ENCODE measurements at regions not wholly inside any gene's neighbourhood (a gene's known extent, or its start where the extent isn't known, plus 50 kb on each side); places are given as distances from the start of the nearest gene placed in this dataset.

- no peaks in the 10 kb centered on the region for H3F3A ChIP-seq (ENCODE audit: low read length, unreplicated experiment)
- H4K20me1 ChIP-seq (ENCODE audit: low read length), result no peaks in the 10 kb centered on the region
- H3K4me3 ChIP-seq (ENCODE audit: low read length), result no peak overlapping the region
- H3K9ac ChIP-seq (ENCODE audit: low read length), result no peak overlapping the region
- intact Hi-C loops (cut with micrococcal nuclease), result no loop called here
- ChIA-PET POLR2A (ENCODE audit: unreplicated experiment) (no interaction called here), CTCF (no interaction called here)
- no peak overlapping the region for H3K27ac ChIP-seq (ENCODE audit: low read length)
- H3K9me2 ChIP-seq (replicated peaks; ENCODE audit: low read length), result no peaks in the 10 kb centered on the region
- peaks cover 38% of the 10 kb centered on the region for H3K27me3 ChIP-seq (ENCODE audit: low read length)
- ATAC-seq (no peak), DNase-seq (no peak)
- H3K4me2 ChIP-seq (ENCODE audit: low read length), result no peak overlapping the region
- no peaks in the 10 kb centered on the region for H3K4me1 ChIP-seq (ENCODE audit: insufficient read depth, low read length)
- no peaks in the 10 kb centered on the region for H3K36me3 ChIP-seq (ENCODE audit: low read depth, low read length)
- no peaks in the 10 kb centered on the region for H3K9me3 ChIP-seq (ENCODE audit: low read length)
- no peak for TF ChIP-seq EZH2phosphoT487 (IDR thresholded peaks at IDR 0.05; ENCODE audit: borderline replicate concordance, low read length)
- TF ChIP-seq, protein P1, sequence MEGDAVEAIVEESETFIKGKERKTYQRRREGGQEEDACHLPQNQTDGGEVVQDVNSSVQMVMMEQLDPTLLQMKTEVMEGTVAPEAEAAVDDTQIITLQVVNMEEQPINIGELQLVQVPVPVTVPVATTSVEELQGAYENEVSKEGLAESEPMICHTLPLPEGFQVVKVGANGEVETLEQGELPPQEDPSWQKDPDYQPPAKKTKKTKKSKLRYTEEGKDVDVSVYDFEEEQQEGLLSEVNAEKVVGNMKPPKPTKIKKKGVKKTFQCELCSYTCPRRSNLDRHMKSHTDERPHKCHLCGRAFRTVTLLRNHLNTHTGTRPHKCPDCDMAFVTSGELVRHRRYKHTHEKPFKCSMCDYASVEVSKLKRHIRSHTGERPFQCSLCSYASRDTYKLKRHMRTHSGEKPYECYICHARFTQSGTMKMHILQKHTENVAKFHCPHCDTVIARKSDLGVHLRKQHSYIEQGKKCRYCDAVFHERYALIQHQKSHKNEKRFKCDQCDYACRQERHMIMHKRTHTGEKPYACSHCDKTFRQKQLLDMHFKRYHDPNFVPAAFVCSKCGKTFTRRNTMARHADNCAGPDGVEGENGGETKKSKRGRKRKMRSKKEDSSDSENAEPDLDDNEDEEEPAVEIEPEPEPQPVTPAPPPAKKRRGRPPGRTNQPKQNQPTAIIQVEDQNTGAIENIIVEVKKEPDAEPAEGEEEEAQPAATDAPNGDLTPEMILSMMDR (conservative IDR thresholded peaks at IDR 0.05; ENCODE audit: low read depth, low read length), result no peak
- TF ChIP-seq EZH2 (IDR thresholded peaks at IDR 0.05; ENCODE audit: low read length, unreplicated experiment), result no peak
- no peak overlapping the region for H2AFZ ChIP-seq (ENCODE audit: low read length)
- no TSS peak for BruUV-seq (replicated peaks)
- H3K79me2 ChIP-seq (ENCODE audit: low read length), result no peaks in the 10 kb centered on the region
Measured at GRCh38 chr5:44538797-44539601, 149.8 kb upstream of the FGF10 start.

DNA sequence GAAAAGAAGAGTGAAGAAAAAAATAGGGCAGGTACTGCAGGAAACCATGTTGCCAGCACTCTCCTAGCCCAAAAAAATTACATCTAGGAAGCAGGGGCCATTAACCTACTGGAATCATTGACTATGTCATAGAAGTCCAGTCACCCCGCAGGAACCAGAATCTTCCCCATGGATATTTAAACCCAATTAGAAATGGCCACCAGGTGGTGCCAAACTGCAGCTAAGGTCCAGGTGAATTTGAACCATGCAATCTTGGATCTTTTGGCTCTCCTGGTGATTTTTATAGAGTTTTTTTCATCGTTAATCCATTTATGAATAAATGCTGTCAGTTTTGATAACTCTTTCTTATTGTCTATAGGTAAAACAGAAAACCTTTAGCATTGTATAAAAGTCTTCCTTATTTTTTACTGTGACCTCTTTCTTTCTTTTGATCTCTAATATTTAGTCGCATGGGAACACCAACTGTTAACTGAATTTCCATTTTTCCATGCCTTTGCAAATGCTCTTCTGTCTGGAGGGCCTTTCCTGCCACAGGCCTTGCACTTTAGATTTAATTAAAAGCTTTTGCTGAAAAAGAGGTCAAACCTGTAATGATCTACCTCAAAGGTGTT, 147.5 kb upstream of the FGF10 start:
- H3K27ac ChIP-seq (ENCODE audit: low read length), result no peak overlapping the region
- DNase-seq, result peak; percentile 78
- TF ChIP-seq, protein P1 (conservative IDR thresholded peaks at IDR 0.05; ENCODE audit: low read depth, low read length), result peak; percentile 95
- no peak for TF ChIP-seq EZH2 (IDR thresholded peaks at IDR 0.05; ENCODE audit: low read length, unreplicated experiment)
- H3K9ac ChIP-seq (ENCODE audit: low read length), result no peak overlapping the region
- peaks cover 31% of the 10 kb centered on the region for H3K27me3 ChIP-seq (ENCODE audit: low read length)
- ATAC-seq, result peak; percentile 46; the same call in 1 of the 2 replicates
- H3K79me2 ChIP-seq (ENCODE audit: low read length), result no peaks in the 10 kb centered on the region
- H4K20me1 ChIP-seq (ENCODE audit: low read length), result no peaks in the 10 kb centered on the region
- H3K36me3 ChIP-seq (ENCODE audit: low read depth, low read length), result no peaks in the 10 kb centered on the region
- H3K9me2 ChIP-seq (replicated peaks; ENCODE audit: low read length), result no peaks in the 10 kb centered on the region
- H3K4me3 ChIP-seq (ENCODE audit: low read length), result no peak overlapping the region
- 0 out of 2 replicates have a peak overlapping the region, but pooled peaks have one; percentile 10 for H2AFZ ChIP-seq (ENCODE audit: low read length)
- POLR2A ChIA-PET (ENCODE audit: unreplicated experiment), result no interaction called here
- CTCF ChIA-PET, result no interaction called here
- H3K4me2 ChIP-seq (ENCODE audit: low read length), result no peak overlapping the region
- H3K9me3 ChIP-seq (ENCODE audit: low read length), result no peaks in the 10 kb centered on the region
- intact Hi-C loops (cut with micrococcal nuclease), result loop anchor here (1.0 kb wide), 2 partner anchors 204 to 238 kb away; no protein-coding TSS in a partner anchor
- no TSS peak for BruUV-seq (replicated peaks)
- H3F3A ChIP-seq (ENCODE audit: low read length, unreplicated experiment), result no peaks in the 10 kb centered on the region
- H3K4me1 ChIP-seq (ENCODE audit: insufficient read depth, low read length), result no peaks in the 10 kb centered on the region

DNA sequence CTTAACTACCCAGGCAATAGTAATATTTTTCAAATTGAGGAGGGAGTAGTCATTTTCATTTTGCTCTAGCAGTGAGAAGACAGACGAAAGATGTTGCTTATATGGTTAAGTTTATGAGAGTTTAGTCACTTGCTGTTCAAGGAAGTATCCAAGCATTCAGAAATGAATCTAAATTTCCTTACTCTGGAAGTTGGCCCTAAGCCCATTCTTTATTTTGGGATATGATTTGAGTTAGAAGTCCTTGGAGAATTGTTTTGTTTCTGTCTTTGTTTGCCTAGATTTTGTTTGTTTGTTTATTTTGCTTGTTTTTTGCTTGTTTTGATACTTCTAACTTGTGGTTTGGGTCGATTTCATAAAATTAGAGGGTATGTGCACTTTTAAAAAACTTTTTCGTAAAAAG, 146.4 kb upstream of the FGF10 start:
- TF ChIP-seq EZH2 (IDR thresholded peaks at IDR 0.05; ENCODE audit: low read length, unreplicated experiment) (no peak), EZH2phosphoT487 (IDR thresholded peaks at IDR 0.05; ENCODE audit: borderline replicate concordance, low read length) (no peak)
- TF ChIP-seq, protein P1 (conservative IDR thresholded peaks at IDR 0.05; ENCODE audit: low read depth, low read length), result no peak
- CTCF ChIA-PET, result no interaction called here
- no TSS peak for BruUV-seq (replicated peaks)

More for the DNA sequence above, 146.4 kb upstream of the FGF10 start:
- Histone ChIP-seq H3K4me1 (ENCODE audit: insufficient read depth, low read length) (no peaks in the 10 kb centered on the region), H3K9ac (ENCODE audit: low read length) (no peak overlapping the region), H4K20me1 (ENCODE audit: low read length) (no peaks in the 10 kb centered on the region), H3K36me3 (ENCODE audit: low read depth, low read length) (no peaks in the 10 kb centered on the region), H3K9me2 (replicated peaks; ENCODE audit: low read length) (no peaks in the 10 kb centered on the region), H3K27me3 (ENCODE audit: low read length) (peaks cover 27% of the 10 kb centered on the region), H2AFZ (ENCODE audit: low read length) (no peak overlapping the region), H3K4me3 (ENCODE audit: low read length) (no peak overlapping the region), H3K79me2 (ENCODE audit: low read length) (no peaks in the 10 kb centered on the region), H3F3A (ENCODE audit: low read length, unreplicated experiment) (no peaks in the 10 kb centered on the region), H3K9me3 (ENCODE audit: low read length) (no peaks in the 10 kb centered on the region), H3K4me2 (ENCODE audit: low read length) (no peak overlapping the region), H3K27ac (ENCODE audit: low read length) (no peak overlapping the region)
- intact Hi-C loops (cut with micrococcal nuclease), result loop anchor here (1.0 kb wide), 2 partner anchors 205 to 239 kb away; no protein-coding TSS in a partner anchor
- POLR2A ChIA-PET (ENCODE audit: unreplicated experiment), result no interaction called here
- DNase-seq (no peak), ATAC-seq (no peak)
